Loucy (cell line): ENCODE measurements at regions not wholly inside any gene's neighbourhood (a gene's known extent, or its start where the extent isn't known, plus 50 kb on each side); places are given as distances from the start of the nearest gene placed in this dataset.
A peak's percentile ranks its signal among the peaks of the same experiment; 100 is the strongest.

Experiments used
- H2AFZ ChIP-seq: fragments of 200-600 bp; sonication (generic); 2 replicates; pipeline ENCODE4 v1.6.0; 2016; ENCODE audit warnings: antibody characterized with exemption, mild to moderate bottlenecking, low read length, moderate library complexity
- H3F3A ChIP-seq: fragments of 200-600 bp; 2 replicates; pipeline ENCODE4 v1.6.0; 2016; ENCODE audit warnings: antibody characterized with exemption, low read depth, mild to moderate bottlenecking
- H3K27me3 ChIP-seq: fragments of 200-600 bp; sonication (generic); 2 replicates; pipeline ENCODE4 v1.6.1; 2014; ENCODE audit warnings: low read length, mild to moderate bottlenecking; ENCODE audit not compliant: insufficient read depth, poor library complexity, severe bottlenecking
- H3K36me3 ChIP-seq: fragments of 200-600 bp; sonication (generic); 2 replicates; pipeline ENCODE4 v1.6.1; 2016; ENCODE audit warnings: low read length; ENCODE audit not compliant: insufficient read depth
- H3K4me1 ChIP-seq: fragments of 200-600 bp; sonication (generic); 2 replicates; pipeline ENCODE4 v1.5.1; 2014; ENCODE audit warnings: low read length, mild to moderate bottlenecking; ENCODE audit not compliant: insufficient read depth, poor library complexity, severe bottlenecking
- H3K4me2 ChIP-seq: fragments of 200-600 bp; sonication (generic); 2 replicates; pipeline ENCODE4 v1.6.0; 2014; ENCODE audit warnings: antibody characterized with exemption, low read length, low read depth, mild to moderate bottlenecking; ENCODE audit not compliant: poor library complexity, severe bottlenecking
- H3K4me3 ChIP-seq: fragments of 200-600 bp; sonication (generic); 2 replicates; pipeline ENCODE4 v1.5.1; 2014; ENCODE audit warnings: low read length, mild to moderate bottlenecking, mixed read lengths; ENCODE audit not compliant: poor library complexity, severe bottlenecking
- H3K79me2 ChIP-seq: fragments of 200-600 bp; sonication (generic); 2 replicates; pipeline ENCODE4 v1.6.1; 2014; ENCODE audit warnings: low read length; ENCODE audit not compliant: insufficient read depth
- H3K9ac ChIP-seq: fragments of 200-600 bp; sonication (generic); 2 replicates; pipeline ENCODE4 v1.6.0; 2014; ENCODE audit warnings: mild to moderate bottlenecking, low read depth, low read length, moderate library complexity; ENCODE audit not compliant: poor library complexity, severe bottlenecking
- H3K9me2 ChIP-seq: fragments of 200-600 bp; sonication (generic); replicated peaks from 2 replicates; pipeline ENCODE4 v1.6.1; 2016; ENCODE audit warnings: low read depth, low read length, mixed read lengths
- H3K9me3 ChIP-seq: fragments of 200-600 bp; sonication (generic); 2 replicates; pipeline ENCODE4 v1.6.1; 2014; ENCODE audit warnings: mild to moderate bottlenecking, antibody characterized with exemption, low read length, low read depth; ENCODE audit not compliant: insufficient read depth
- H4K20me1 ChIP-seq: fragments of 200-600 bp; sonication (generic); 2 replicates; pipeline ENCODE4 v1.6.0; 2014; ENCODE audit warnings: antibody characterized with exemption, low read length, mild to moderate bottlenecking; ENCODE audit not compliant: insufficient read depth, poor library complexity, severe bottlenecking
- EZH2phosphoT487 ChIP-seq: fragments of 200-600 bp; IDR thresholded peaks from 2 replicates; pipeline ENCODE4 v1.6.1; 2018; ENCODE audit warnings: antibody characterized with exemption, mild to moderate bottlenecking, moderate library complexity, borderline replicate concordance
- TF ChIP-seq, protein P1 (sequence below): fragments of 200-600 bp; sonication (generic); conservative IDR thresholded peaks from 2 replicates; pipeline ENCODE4 v1.5.1; 2014; ENCODE audit warnings: mild to moderate bottlenecking, antibody characterized with exemption, low read length

DNA sequence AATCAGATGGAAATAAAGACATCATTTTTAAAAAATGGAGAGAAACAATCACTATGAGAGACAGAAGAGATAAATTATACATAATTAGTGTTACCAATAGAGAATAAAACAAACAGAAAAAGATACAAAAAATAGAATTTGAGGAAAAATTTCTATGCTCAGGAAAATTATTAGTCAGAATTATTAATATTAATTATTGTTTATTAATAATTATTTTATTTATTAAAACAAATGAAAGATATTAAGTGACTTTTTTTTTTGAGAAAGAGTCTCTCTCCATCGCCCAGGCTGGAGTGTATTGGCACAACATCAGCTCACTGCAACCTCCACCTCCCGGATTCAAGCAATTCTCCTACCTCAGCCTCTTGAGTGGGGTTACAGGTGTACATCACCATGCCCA, 299.8 kb upstream of the NR5A2 start:
- Histone ChIP-seq H3K27me3 (no peaks in the 10 kb centered on the region), H4K20me1 (no peaks in the 10 kb centered on the region), H3K9ac (no peak overlapping the region), H3K4me1 (no peaks in the 10 kb centered on the region), H3K36me3 (no peaks in the 10 kb centered on the region), H3F3A (no peaks in the 10 kb centered on the region), H3K4me2 (no peak overlapping the region), H3K9me2 (no peaks in the 10 kb centered on the region), H2AFZ (no peak overlapping the region), H3K4me3 (no peak overlapping the region), H3K79me2 (no peaks in the 10 kb centered on the region), H3K9me3 (no peaks in the 10 kb centered on the region)
- TF ChIP-seq EZH2phosphoT487 = no peak

GRCh38 chr1:199728345-199728744, 299.2 kb upstream of the NR5A2 start:
- TF ChIP-seq, protein P1, sequence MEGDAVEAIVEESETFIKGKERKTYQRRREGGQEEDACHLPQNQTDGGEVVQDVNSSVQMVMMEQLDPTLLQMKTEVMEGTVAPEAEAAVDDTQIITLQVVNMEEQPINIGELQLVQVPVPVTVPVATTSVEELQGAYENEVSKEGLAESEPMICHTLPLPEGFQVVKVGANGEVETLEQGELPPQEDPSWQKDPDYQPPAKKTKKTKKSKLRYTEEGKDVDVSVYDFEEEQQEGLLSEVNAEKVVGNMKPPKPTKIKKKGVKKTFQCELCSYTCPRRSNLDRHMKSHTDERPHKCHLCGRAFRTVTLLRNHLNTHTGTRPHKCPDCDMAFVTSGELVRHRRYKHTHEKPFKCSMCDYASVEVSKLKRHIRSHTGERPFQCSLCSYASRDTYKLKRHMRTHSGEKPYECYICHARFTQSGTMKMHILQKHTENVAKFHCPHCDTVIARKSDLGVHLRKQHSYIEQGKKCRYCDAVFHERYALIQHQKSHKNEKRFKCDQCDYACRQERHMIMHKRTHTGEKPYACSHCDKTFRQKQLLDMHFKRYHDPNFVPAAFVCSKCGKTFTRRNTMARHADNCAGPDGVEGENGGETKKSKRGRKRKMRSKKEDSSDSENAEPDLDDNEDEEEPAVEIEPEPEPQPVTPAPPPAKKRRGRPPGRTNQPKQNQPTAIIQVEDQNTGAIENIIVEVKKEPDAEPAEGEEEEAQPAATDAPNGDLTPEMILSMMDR = no peak
- TF ChIP-seq EZH2phosphoT487 = no peak
- Histone ChIP-seq H3K4me2 (no peak overlapping the region), H3K9ac (no peak overlapping the region), H3K4me3 (no peak overlapping the region), H3K4me1 (peaks cover 4% of the 10 kb centered on the region), H3K27me3 (no peaks in the 10 kb centered on the region), H3K9me2 (no peaks in the 10 kb centered on the region), H3K36me3 (no peaks in the 10 kb centered on the region), H2AFZ (no peak overlapping the region), H3F3A (no peaks in the 10 kb centered on the region), H4K20me1 (no peaks in the 10 kb centered on the region), H3K79me2 (no peaks in the 10 kb centered on the region), H3K9me3 (no peaks in the 10 kb centered on the region)

DNA sequence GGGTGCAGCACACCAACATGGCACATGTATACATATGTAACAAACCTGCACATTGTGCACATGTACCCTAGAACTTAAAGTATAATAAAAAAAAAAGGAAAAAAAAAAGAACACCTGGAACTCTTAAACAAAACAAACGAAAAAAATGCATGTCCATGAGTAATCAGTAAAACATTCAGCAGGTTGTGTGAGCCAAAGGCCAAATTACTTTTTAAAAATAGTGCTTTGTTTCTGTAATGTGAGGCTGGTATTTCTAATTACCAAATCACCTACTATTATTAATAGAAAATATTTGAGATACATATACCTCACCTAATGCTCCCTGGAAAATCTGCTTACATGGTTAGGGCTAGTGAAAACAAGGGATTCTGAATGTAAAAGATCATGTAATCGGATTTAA, 294.4 kb upstream of the NR5A2 start:
- H3K4me2 ChIP-seq = peak overlapping the region; percentile 54
- H2AFZ ChIP-seq = no peak overlapping the region
- no peaks in the 10 kb centered on the region for H3K9me3 ChIP-seq
- no peaks in the 10 kb centered on the region for H3F3A ChIP-seq
- H3K27me3 ChIP-seq = no peaks in the 10 kb centered on the region
- H3K9ac ChIP-seq = no peak overlapping the region
- H3K79me2 ChIP-seq = no peaks in the 10 kb centered on the region
- peaks cover 32% of the 10 kb centered on the region for H3K4me1 ChIP-seq
- no peaks in the 10 kb centered on the region for H3K36me3 ChIP-seq
- H3K9me2 ChIP-seq = no peaks in the 10 kb centered on the region
- no peak overlapping the region for H3K4me3 ChIP-seq
- H4K20me1 ChIP-seq = no peaks in the 10 kb centered on the region
- no peak for TF ChIP-seq EZH2phosphoT487
- TF ChIP-seq, protein P1 = no peak

DNA sequence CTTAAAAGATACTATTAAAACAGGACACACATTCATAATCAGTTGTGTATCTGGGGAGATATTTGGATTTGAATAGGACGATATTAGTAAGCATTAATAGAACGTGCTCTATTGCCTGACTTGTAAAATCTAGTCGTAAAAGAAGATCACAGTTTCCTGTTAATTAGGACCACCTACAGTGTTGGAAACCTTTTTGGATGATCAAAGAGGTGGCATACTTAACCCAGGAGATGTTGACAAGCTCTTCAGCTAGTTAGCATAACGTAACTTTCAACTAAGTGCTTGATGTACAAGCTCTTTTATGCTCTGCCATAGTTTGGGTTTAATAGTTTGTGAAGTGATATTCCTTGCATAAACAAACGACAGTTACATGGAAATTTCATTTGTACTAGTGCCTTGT, 293.3 kb upstream of the NR5A2 start:
- no peak for TF ChIP-seq EZH2phosphoT487
- TF ChIP-seq, protein P1 = no peak
- H4K20me1 ChIP-seq = no peaks in the 10 kb centered on the region
- no peaks in the 10 kb centered on the region for H3K79me2 ChIP-seq
- H3K9me2 ChIP-seq = no peaks in the 10 kb centered on the region
- no peak overlapping the region for H3K9ac ChIP-seq
- no peaks in the 10 kb centered on the region for H3F3A ChIP-seq
- H3K4me2 ChIP-seq = peak overlapping the region; percentile 54
- H3K4me3 ChIP-seq = peak overlapping the region; percentile 12
- H3K36me3 ChIP-seq = no peaks in the 10 kb centered on the region
- no peaks in the 10 kb centered on the region for H3K27me3 ChIP-seq
- no peak overlapping the region for H2AFZ ChIP-seq
- peaks cover 32% of the 10 kb centered on the region for H3K4me1 ChIP-seq
- no peaks in the 10 kb centered on the region for H3K9me3 ChIP-seq
